Astrocyte (in vitro differentiated cells and primary cell): ENCODE measurements at regions not wholly inside any gene's neighbourhood (a gene's known extent, or its start where the extent isn't known, plus 50 kb on each side); places are given as distances from the start of the nearest gene placed in this dataset.

Experiments
- DNase-seq: peaks from one replicate; pipeline ENCODE4 v3.0.0-alpha.2; 2010; ENCODE audit warnings: low read depth
- FAIRE-seq: peaks from 2 replicates; lab custom pipeline; 2011; peaks lifted over from hg19 to GRCh38; lab: Jason Lieb, UNC
- H2AFZ ChIP-seq: 2 replicates; pipeline ENCODE4 v1.6.0; 2012; ENCODE audit warnings: low read depth, low read length, inconsistent platforms
- H3K27ac ChIP-seq: 2 replicates; pipeline ENCODE4 v1.5.1; 2011; ENCODE audit warnings: low read depth, low read length, inconsistent platforms
- H3K27me3 ChIP-seq: 2 replicates; pipeline ENCODE4 v1.6.0; 2011; ENCODE audit warnings: low read length, inconsistent platforms; ENCODE audit not compliant: insufficient read depth
- H3K36me3 ChIP-seq: 2 replicates; pipeline ENCODE4 v1.5.1; 2011; ENCODE audit warnings: low read length, inconsistent platforms; ENCODE audit not compliant: insufficient read depth
- H3K4me1 ChIP-seq: 2 replicates; pipeline ENCODE4 v1.5.1; 2011; ENCODE audit warnings: low read length, inconsistent platforms; ENCODE audit not compliant: insufficient read depth
- H3K4me2 ChIP-seq: 2 replicates; pipeline ENCODE4 v1.6.0; 2012; ENCODE audit warnings: low read length, inconsistent platforms
- H3K4me3 ChIP-seq: 2 replicates; pipeline ENCODE4 v1.5.1; 2011; ENCODE audit warnings: low read depth, mild to moderate bottlenecking, low read length, inconsistent platforms; ENCODE audit not compliant: insufficient read depth
- H3K79me2 ChIP-seq: 2 replicates; pipeline ENCODE4 v1.6.0; 2012; ENCODE audit warnings: mild to moderate bottlenecking, low read length, inconsistent platforms; ENCODE audit not compliant: insufficient read depth
- H3K9ac ChIP-seq: 2 replicates; pipeline ENCODE4 v1.6.0; 2012; ENCODE audit warnings: mild to moderate bottlenecking, low read length, inconsistent platforms
- H3K9me3 ChIP-seq: 2 replicates; pipeline ENCODE4 v1.5.1; 2012; ENCODE audit warnings: low read depth, mild to moderate bottlenecking, low read length, inconsistent platforms; ENCODE audit not compliant: insufficient read depth
- H4K20me1 ChIP-seq: 2 replicates; pipeline ENCODE4 v1.6.0; 2012; ENCODE audit warnings: low read length, inconsistent platforms; ENCODE audit not compliant: insufficient read depth
- H3K27ac Mint-ChIP-seq: one replicate; pipeline ENCODE4 v1.8.0; 2021; ENCODE audit warnings: mild to moderate bottlenecking, mixed read lengths; ENCODE audit not compliant: unreplicated experiment
- H3K27me3 Mint-ChIP-seq: one replicate; pipeline ENCODE4 v1.8.0; 2021; ENCODE audit warnings: low read depth, mixed read lengths; ENCODE audit not compliant: unreplicated experiment
- H3K36me3 Mint-ChIP-seq: one replicate; pipeline ENCODE4 v1.8.0; 2021; ENCODE audit warnings: low read depth, mixed read lengths; ENCODE audit not compliant: unreplicated experiment
- H3K4me1 Mint-ChIP-seq: one replicate; pipeline ENCODE4 v1.8.0; 2021; ENCODE audit warnings: low read depth, mixed read lengths; ENCODE audit not compliant: unreplicated experiment
- H3K4me3 Mint-ChIP-seq: one replicate; pipeline ENCODE4 v1.8.0; 2021; ENCODE audit warnings: mild to moderate bottlenecking, moderate library complexity, mixed read lengths; ENCODE audit not compliant: unreplicated experiment
- H3K9me3 Mint-ChIP-seq: one replicate; pipeline ENCODE4 v1.8.0; 2021; ENCODE audit warnings: mild to moderate bottlenecking, mixed read lengths; ENCODE audit not compliant: unreplicated experiment
- EZH2 ChIP-seq: IDR thresholded peaks from 2 replicates; pipeline ENCODE4 v1.6.1; 2012; ENCODE audit warnings: mild to moderate bottlenecking, low read length, inconsistent platforms; ENCODE audit not compliant: insufficient read depth
- TF ChIP-seq, protein P1 (sequence below): IDR thresholded peaks from 2 replicates; pipeline ENCODE4 v1.5.1; 2011; ENCODE audit warnings: low read depth, mild to moderate bottlenecking, inconsistent platforms, low read length, moderate library complexity; ENCODE audit not compliant: insufficient read depth

DNA sequence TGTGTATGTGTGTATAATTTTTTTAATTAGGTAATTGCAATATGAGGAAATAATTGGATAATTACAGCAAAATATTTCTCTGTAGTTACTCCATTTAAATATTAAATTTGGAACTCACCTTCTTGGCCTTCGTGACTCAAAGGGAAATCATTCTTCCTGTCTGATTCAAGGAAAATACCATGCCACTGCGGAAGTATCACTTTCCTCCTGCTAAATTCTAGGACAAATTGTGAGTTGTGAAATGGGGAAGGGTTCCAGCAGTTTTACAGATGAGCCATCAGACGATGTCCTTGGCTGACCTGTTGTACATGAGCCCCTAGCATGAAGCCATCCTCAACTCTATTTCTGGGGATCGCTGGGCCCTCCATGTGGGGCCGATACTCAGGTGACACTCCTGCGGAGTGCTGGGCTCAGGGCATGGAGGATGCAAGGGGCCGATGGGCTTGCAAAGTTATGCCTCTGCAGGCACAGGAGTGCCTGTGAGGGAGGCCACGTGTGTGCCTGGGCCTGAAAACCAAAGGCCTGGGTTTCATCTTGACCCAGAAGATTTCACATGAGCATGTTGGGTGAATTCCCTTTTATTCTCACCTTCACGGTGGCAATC is 179.6 kb upstream of the TCERG1L start:
- FAIRE-seq (no peak), DNase-seq (no peak)
- no peak overlapping the region for H2AFZ ChIP-seq
- no peaks in the 10 kb centered on the region for H3K4me1 ChIP-seq
- H3K4me3 ChIP-seq, result no peak overlapping the region
- no peak overlapping the region for H3K9ac ChIP-seq
- H3K4me2 ChIP-seq, result no peak overlapping the region
- no peaks in the 10 kb centered on the region for H4K20me1 ChIP-seq
- Mint-ChIP-seq H3K36me3 (no peaks in the 10 kb centered on the region), H3K9me3 (peaks cover 8% of the 10 kb centered on the region), H3K4me1 (no peaks in the 10 kb centered on the region), H3K4me3 (no peak overlapping the region), H3K27ac (no peak overlapping the region), H3K27me3 (no peaks in the 10 kb centered on the region)
- H3K27ac ChIP-seq, result no peak overlapping the region
- peaks cover 21% of the 10 kb centered on the region for H3K9me3 ChIP-seq
- H3K79me2 ChIP-seq, result no peaks in the 10 kb centered on the region
- no peaks in the 10 kb centered on the region for H3K36me3 ChIP-seq
- no peak for TF ChIP-seq EZH2
- TF ChIP-seq, protein P1, sequence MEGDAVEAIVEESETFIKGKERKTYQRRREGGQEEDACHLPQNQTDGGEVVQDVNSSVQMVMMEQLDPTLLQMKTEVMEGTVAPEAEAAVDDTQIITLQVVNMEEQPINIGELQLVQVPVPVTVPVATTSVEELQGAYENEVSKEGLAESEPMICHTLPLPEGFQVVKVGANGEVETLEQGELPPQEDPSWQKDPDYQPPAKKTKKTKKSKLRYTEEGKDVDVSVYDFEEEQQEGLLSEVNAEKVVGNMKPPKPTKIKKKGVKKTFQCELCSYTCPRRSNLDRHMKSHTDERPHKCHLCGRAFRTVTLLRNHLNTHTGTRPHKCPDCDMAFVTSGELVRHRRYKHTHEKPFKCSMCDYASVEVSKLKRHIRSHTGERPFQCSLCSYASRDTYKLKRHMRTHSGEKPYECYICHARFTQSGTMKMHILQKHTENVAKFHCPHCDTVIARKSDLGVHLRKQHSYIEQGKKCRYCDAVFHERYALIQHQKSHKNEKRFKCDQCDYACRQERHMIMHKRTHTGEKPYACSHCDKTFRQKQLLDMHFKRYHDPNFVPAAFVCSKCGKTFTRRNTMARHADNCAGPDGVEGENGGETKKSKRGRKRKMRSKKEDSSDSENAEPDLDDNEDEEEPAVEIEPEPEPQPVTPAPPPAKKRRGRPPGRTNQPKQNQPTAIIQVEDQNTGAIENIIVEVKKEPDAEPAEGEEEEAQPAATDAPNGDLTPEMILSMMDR, result no peak
- H3K27me3 ChIP-seq, result no peaks in the 10 kb centered on the region

DNA sequence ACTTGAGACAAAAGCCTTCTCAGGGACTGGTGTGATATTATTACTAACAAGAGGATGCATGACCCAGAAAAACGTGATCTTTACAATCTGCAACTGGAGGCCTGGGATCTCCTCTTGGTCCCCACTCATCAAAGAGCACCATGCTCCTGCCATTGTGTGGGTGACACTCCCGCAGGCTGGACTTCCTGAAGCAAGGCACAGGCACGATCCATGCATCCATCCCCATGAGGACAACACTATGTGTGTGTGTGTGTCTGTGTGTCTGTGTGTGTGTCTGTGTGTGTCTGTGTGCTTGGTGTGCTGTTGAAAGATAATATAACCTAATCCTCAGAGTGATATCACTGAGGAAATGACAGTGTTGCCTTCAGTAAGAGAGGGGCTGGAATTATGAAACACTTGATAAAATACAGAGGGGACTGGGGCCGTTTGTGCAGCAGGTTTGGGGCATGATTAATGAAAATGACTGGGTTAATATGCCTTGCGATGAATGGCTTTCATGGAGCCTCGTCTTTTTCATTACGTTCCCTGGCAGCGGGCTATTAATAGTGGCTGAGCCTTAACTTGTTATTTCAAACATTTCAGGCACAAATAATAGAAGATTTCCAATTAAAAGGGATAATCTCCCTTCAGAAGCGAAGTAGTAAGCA is 180.8 kb upstream of the TCERG1L start:
- no peak overlapping the region for H3K27ac Mint-ChIP-seq
- no peaks in the 10 kb centered on the region for H4K20me1 ChIP-seq
- H3K9ac ChIP-seq, result no peak overlapping the region
- H3K36me3 Mint-ChIP-seq, result no peaks in the 10 kb centered on the region
- H2AFZ ChIP-seq, result no peak overlapping the region
- H3K27me3 Mint-ChIP-seq, result peaks cover 3% of the 10 kb centered on the region
- no peak overlapping the region for H3K27ac ChIP-seq
- no peak overlapping the region for H3K4me2 ChIP-seq
- FAIRE-seq, result no peak
- TF ChIP-seq, protein P1, result no peak
- TF ChIP-seq EZH2, result no peak
- H3K4me3 ChIP-seq, result no peak overlapping the region
- no peak overlapping the region for H3K4me3 Mint-ChIP-seq
- no peaks in the 10 kb centered on the region for H3K4me1 Mint-ChIP-seq
- H3K27me3 ChIP-seq, result no peaks in the 10 kb centered on the region
- H3K79me2 ChIP-seq, result no peaks in the 10 kb centered on the region
- peaks cover 9% of the 10 kb centered on the region for H3K9me3 Mint-ChIP-seq
- no peaks in the 10 kb centered on the region for H3K4me1 ChIP-seq
- no peaks in the 10 kb centered on the region for H3K36me3 ChIP-seq
- peaks cover 16% of the 10 kb centered on the region for H3K9me3 ChIP-seq
- DNase-seq, result no peak

DNA sequence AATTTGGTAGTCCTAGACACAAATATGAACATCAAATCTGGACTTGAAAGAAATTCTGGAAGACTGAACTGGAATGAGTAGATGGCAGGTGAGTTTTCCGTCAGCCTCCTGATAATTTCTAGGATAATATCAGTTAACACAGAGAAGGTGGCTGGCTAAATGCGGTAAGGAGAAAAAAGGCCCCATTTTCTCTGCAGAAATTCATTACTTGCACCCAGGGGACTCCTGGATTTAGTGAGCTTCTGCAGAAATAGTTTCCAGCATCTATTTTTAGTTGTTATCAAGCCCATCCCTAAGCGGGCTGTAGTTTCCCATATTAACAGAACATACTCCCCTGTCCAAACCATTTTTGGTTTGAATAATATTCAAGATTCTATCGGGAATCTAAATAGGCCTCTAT is 181.9 kb upstream of the TCERG1L start:
- Mint-ChIP-seq H3K27me3 (peaks cover 9% of the 10 kb centered on the region), H3K27ac (no peak overlapping the region), H3K4me3 (no peak overlapping the region), H3K9me3 (peaks cover 13% of the 10 kb centered on the region), H3K36me3 (no peaks in the 10 kb centered on the region), H3K4me1 (no peaks in the 10 kb centered on the region)
- Histone ChIP-seq H3K79me2 (no peaks in the 10 kb centered on the region), H2AFZ (no peak overlapping the region), H3K4me2 (no peak overlapping the region), H3K27ac (no peak overlapping the region), H4K20me1 (no peaks in the 10 kb centered on the region), H3K4me1 (no peaks in the 10 kb centered on the region), H3K9ac (no peak overlapping the region), H3K36me3 (no peaks in the 10 kb centered on the region), H3K4me3 (no peak overlapping the region), H3K9me3 (peaks cover 16% of the 10 kb centered on the region), H3K27me3 (no peaks in the 10 kb centered on the region)
- DNase-seq (no peak), FAIRE-seq (no peak)
- TF ChIP-seq EZH2, result no peak
- TF ChIP-seq, protein P1, result no peak
